Ovary (tissue), 7 donors: ENCODE measurements at regions not wholly inside any gene's neighbourhood (a gene's known extent, or its start where the extent isn't known, plus 50 kb on each side); places are given as distances from the start of the nearest gene placed in this dataset.

ENCODE experiments used
- DNase-seq, 5 donors: peaks; one replicate each; pipeline ENCODE4 v3.0.0-alpha.2; 2019 to 2020
- H3K27ac ChIP-seq, 2 donors: fragments of 200-600 bp; one replicate each; pipeline versions ENCODE4 v1.5.1 to v1.8.0; 2019 to 2022
- H3K27me3 ChIP-seq: fragments of 200-600 bp; one replicate; pipeline ENCODE4 v1.8.0; 2022
- H3K36me3 ChIP-seq: fragments of 200-600 bp; sonication (generic); one replicate; pipeline ENCODE4 v1.5.1; 2019
- H3K4me1 ChIP-seq: one replicate; pipeline ENCODE4 v1.8.1; 2013; ENCODE audit warnings: mild to moderate bottlenecking, moderate library complexity; ENCODE audit not compliant: insufficient read depth
- H3K4me3 ChIP-seq: fragments of 200-600 bp; sonication (generic); one replicate; pipeline ENCODE4 v1.5.1; 2017
- H3K9me3 ChIP-seq, 2 donors: fragments of 200-600 bp in 1 of 2; sonication (generic) in 1 of 2; one replicate each; pipeline versions ENCODE4 v1.5.1 to v1.8.1; 2013 to 2019; ENCODE audit warnings: mild to moderate bottlenecking in 1 of 2, moderate library complexity in 1 of 2
- EP300 ChIP-seq: sonication (generic); formaldehyde crosslinking; IDR thresholded peaks from one replicate; pipeline ENCODE4 v1.6.1; 2017; ENCODE audit warnings: antibody characterized with exemption
- POLR2A ChIP-seq: fragments of 450-650 bp; IDR thresholded peaks from one replicate; pipeline ENCODE4 v1.6.1; 2017; ENCODE audit warnings: antibody characterized with exemption, mild to moderate bottlenecking, moderate library complexity
- WGBS, 3 donors: extraction: QIAGEN DNeasy Blood & Tissue Kit in 1 of 3; methylation state at CpG; one replicate each; pipeline versions ENCODE4 v1.1.5 to v1.1.7; 2013 to 2017; 5-methylcytosine and 5-hydroxymethylcytosine counted together
- intact Hi-C, 4 donors: fragments of 100-400 bp; cut with DNase I; formaldehyde crosslinking; loops; one replicate each; pipeline versions ENCODE4 v1.11.0 to v1.15.1; 2022 to 2023
- TF ChIP-seq, protein P1 (sequence below), 3 donors: fragments of 450-650 bp in 2 of 3; fragments of 200-600 bp in 1 of 3; IDR thresholded peaks; one replicate each; pipeline versions ENCODE4 v1.5.1 to v1.8.0; 2016 to 2022; ENCODE audit warnings: antibody characterized with exemption in 3 of 3, mild to moderate bottlenecking in 1 of 3
- donor health status: DM: no; HTN: no; CAD: no; lungs with moderate emphysema.
- donor health status: DM: no; HTN: no; CAD: no.
- donor health status: Bipolar disorder and iron deficiency.
- donor health status: DM: no; HTN: no; CAD: no.
- donor health status: DM: yes; HTN: yes; CAD: no.

DNA sequence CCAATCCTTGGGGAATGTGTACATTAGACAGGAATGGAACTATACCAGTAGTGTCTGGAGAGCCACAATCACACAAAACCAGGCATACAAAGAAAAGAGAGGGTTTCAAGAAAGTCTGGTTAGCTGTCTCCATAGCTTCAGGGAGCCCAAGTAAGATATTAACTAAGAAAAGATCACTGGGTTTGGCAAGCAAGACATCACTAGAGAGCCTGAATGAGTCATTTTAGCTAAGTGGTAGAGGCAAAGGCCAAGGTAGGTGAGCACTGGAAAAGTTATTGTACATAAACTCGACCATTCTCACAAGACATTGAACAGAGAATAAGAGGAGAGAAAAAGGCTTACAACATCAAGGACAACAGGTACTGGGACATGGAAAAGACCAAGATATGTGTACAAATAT is 143.8 kb upstream of the ARL4C start:
- Histone ChIP-seq H3K4me3 (no peak overlapping the region), H3K4me1 (no peaks in the 10 kb centered on the region), H3K27ac (no peak overlapping the region), H3K9me3 (no peaks in the 10 kb centered on the region), H3K27me3 (no peaks in the 10 kb centered on the region), H3K36me3 (no peaks in the 10 kb centered on the region)
- DNase-seq: no peak
- 85 to 100% (median 86%) methylated on average over 1 of the region's 1 CpG for WGBS, 3 donors
- TF ChIP-seq EP300 (no peak), POLR2A (no peak)
- TF ChIP-seq, protein P1, sequence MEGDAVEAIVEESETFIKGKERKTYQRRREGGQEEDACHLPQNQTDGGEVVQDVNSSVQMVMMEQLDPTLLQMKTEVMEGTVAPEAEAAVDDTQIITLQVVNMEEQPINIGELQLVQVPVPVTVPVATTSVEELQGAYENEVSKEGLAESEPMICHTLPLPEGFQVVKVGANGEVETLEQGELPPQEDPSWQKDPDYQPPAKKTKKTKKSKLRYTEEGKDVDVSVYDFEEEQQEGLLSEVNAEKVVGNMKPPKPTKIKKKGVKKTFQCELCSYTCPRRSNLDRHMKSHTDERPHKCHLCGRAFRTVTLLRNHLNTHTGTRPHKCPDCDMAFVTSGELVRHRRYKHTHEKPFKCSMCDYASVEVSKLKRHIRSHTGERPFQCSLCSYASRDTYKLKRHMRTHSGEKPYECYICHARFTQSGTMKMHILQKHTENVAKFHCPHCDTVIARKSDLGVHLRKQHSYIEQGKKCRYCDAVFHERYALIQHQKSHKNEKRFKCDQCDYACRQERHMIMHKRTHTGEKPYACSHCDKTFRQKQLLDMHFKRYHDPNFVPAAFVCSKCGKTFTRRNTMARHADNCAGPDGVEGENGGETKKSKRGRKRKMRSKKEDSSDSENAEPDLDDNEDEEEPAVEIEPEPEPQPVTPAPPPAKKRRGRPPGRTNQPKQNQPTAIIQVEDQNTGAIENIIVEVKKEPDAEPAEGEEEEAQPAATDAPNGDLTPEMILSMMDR (IDR thresholded peaks at IDR 0.05): no peak
- intact Hi-C loops: no loop called here

DNA sequence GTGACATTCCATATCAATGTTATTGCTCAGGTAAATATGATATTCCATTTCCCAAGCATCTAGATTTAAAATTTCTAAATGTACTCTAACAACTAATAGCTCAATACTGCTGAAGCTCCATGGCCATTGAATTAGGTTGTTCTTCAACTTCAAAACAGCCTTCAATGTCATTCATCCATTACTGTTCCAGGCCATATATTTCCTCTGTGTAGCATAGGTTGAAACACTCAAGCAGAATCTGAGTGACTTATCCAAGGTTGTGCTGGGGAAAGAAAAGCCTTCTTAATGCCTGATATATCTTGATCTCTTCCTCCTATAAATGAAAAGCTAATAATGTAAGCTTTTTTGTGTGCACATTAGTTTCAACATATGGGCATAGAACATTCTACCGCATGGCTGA is 142.1 kb upstream of the ARL4C start:
- no peak for DNase-seq
- intact Hi-C loops: no loop called here
- H3K27me3 ChIP-seq: no peaks in the 10 kb centered on the region
- no peak overlapping the region for H3K27ac ChIP-seq
- 95 to 97% (median 96%) methylated on average over 1 of the region's 1 CpG for WGBS, 3 donors
- H3K9me3 ChIP-seq: no peaks in the 10 kb centered on the region
- TF ChIP-seq, protein P1 (IDR thresholded peaks at IDR 0.05): no peak
- TF ChIP-seq EP300 (no peak), POLR2A (no peak)
- H3K4me3 ChIP-seq: no peak overlapping the region
- H3K36me3 ChIP-seq: no peaks in the 10 kb centered on the region
- no peaks in the 10 kb centered on the region for H3K4me1 ChIP-seq

DNA sequence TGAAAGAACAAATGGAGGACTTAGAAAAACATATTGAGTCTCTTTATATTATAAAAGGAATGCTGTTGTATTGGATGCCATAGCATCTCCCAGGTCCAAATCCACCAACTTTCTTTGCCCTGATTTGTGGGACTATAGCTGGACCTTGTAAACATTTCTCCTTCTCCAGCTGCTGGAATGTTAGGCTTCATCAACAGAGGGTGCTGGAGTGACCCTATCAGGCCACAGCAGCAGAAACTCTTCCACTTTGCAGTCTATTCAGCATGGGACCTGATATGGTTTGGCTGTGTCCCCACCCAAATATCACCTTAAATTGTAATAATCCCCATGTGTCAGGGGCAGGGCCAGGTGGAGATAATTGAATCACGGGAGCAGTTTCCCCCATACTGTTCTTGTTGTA is 138.4 kb upstream of the ARL4C start:
- Histone ChIP-seq H3K36me3 (no peaks in the 10 kb centered on the region), H3K9me3 (no peaks in the 10 kb centered on the region), H3K27ac (no peak overlapping the region), H3K4me3 (no peak overlapping the region), H3K4me1 (no peaks in the 10 kb centered on the region), H3K27me3 (no peaks in the 10 kb centered on the region)
- WGBS, 3 donors: 89 to 91% (median 89%) methylated on average over 1 of the region's 1 CpG
- no peak for DNase-seq
- TF ChIP-seq, protein P1 (IDR thresholded peaks at IDR 0.05): no peak
- TF ChIP-seq POLR2A (no peak), EP300 (no peak)
- intact Hi-C loops: no loop called here

DNA sequence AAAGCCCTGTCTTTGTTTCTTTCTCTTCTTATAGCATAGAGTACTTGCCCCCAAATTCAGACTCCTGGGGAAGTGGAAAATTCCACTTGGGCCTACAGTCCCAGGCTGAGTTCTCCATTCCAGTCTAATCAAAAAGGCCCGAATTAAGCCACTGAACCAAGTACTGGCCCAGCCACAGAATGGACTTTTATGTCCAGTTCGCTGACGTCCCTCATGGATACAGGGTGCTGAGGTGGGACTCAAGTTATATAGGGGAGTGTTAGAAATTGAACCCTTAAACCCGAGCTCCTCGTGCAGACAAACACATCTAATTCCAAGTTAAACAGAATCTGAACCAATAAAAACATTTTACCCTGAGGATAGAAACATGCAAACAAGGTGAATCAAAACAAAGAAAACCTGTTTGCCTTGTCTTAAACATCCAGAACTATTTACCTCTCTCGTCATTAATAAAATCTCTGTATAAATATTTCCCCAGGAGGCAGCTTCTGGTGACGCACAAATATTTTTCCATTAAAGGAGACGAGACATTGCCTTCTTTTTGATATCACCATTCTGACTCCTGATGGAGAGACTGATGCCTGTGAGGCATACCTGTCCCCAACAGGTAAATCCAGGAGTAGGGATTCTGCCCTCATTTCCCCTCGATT is 136.8 kb upstream of the ARL4C start:
- intact Hi-C loops: no loop called here
- no peaks in the 10 kb centered on the region for H3K4me1 ChIP-seq
- no peak overlapping the region for H3K27ac ChIP-seq
- 90 to 94% (median 91%) methylated on average over 9 of the region's 9 CpGs for WGBS, 3 donors
- no peaks in the 10 kb centered on the region for H3K9me3 ChIP-seq
- H3K36me3 ChIP-seq: no peaks in the 10 kb centered on the region
- H3K27me3 ChIP-seq: no peaks in the 10 kb centered on the region
- DNase-seq: no peak
- no peak overlapping the region for H3K4me3 ChIP-seq
- TF ChIP-seq POLR2A (no peak), EP300 (no peak)
- TF ChIP-seq, protein P1 (IDR thresholded peaks at IDR 0.05): no peak
